ENCODE measurements at regions not wholly inside any gene's neighbourhood (a gene's known extent, or its start where the extent isn't known, plus 50 kb on each side); places are given as distances from the start of the nearest gene placed in this dataset.
"Not testable (repeated sequence)": the region's sequence is repeated elsewhere in the genome, so short reads cannot be mapped to it uniquely, and the experiment has no call there.

GRCh38 chr12:90593596-90594295 lies 361.2 kb downstream of the CCER1 start:
- no peak for DNase-seq (ENCODE audit: low spot score)

GRCh38 chr12:90589956-90590355 lies 365.0 kb downstream of the CCER1 start:
- peak; percentile 2 for DNase-seq (ENCODE audit: low spot score)

GRCh38 chr12:90585640-90586304 lies 369.2 kb downstream of the CCER1 start:
- no peak for DNase-seq (ENCODE audit: low spot score)

GRCh38 chr12:90576707-90577106 lies 378.3 kb downstream of the CCER1 start:
- DNase-seq (ENCODE audit: low spot score) = no peak

GRCh38 chr12:90575995-90576394 lies 379.0 kb downstream of the CCER1 start:
- no peak for DNase-seq (ENCODE audit: low spot score)

GRCh38 chr12:90574676-90575075 lies 380.3 kb downstream of the CCER1 start:
- DNase-seq (ENCODE audit: low spot score) = no peak

- DNase-seq (ENCODE audit: low spot score) = no peak
Observed at GRCh38 chr12:90572778-90573177, 382.2 kb downstream of the CCER1 start.

- no peak for DNase-seq (ENCODE audit: low spot score)
Observed at GRCh38 chr12:90569685-90570084, 385.3 kb downstream of the CCER1 start.

GRCh38 chr12:90562671-90563070 lies 392.3 kb downstream of the CCER1 start:
- no peak for DNase-seq (ENCODE audit: low spot score)

- no peak for DNase-seq (ENCODE audit: low spot score)
Observed at GRCh38 chr12:90548595-90548994, 406.4 kb downstream of the CCER1 start.

GRCh38 chr12:90546511-90546910 lies 408.5 kb downstream of the CCER1 start:
- DNase-seq (ENCODE audit: low spot score) = no peak

GRCh38 chr12:90543841-90544240 lies 411.1 kb downstream of the CCER1 start:
- DNase-seq (ENCODE audit: low spot score) = no peak

GRCh38 chr12:90543374-90543773 lies 411.6 kb downstream of the CCER1 start:
- DNase-seq (ENCODE audit: low spot score) = no peak

GRCh38 chr12:90542852-90543251 lies 412.1 kb downstream of the CCER1 start:
- not testable (repeated sequence) for DNase-seq (ENCODE audit: low spot score)

GRCh38 chr12:90533828-90534227 lies 421.1 kb downstream of the CCER1 start:
- DNase-seq (ENCODE audit: low spot score) = not testable (repeated sequence)

- no peak for DNase-seq (ENCODE audit: low spot score)
Observed at GRCh38 chr12:90520002-90520734, 434.8 kb downstream of the CCER1 start.

GRCh38 chr12:90519285-90519684 lies 435.7 kb downstream of the CCER1 start:
- no peak for DNase-seq (ENCODE audit: low spot score)

GRCh38 chr12:90515199-90516175 lies 439.5 kb downstream of the CCER1 start:
- DNase-seq (ENCODE audit: low spot score) = peak; percentile 17

- DNase-seq (ENCODE audit: low spot score) = peak; percentile 8
Observed at GRCh38 chr12:90514325-90514724, 440.7 kb downstream of the CCER1 start.

- DNase-seq (ENCODE audit: low spot score) = no peak
Observed at GRCh38 chr12:90512518-90512917, 442.5 kb downstream of the CCER1 start.

GRCh38 chr12:90510948-90511347 lies 444.0 kb downstream of the CCER1 start:
- DNase-seq (ENCODE audit: low spot score) = no peak

GRCh38 chr12:90504806-90505205 lies 450.2 kb downstream of the CCER1 start:
- DNase-seq (ENCODE audit: low spot score) = no peak
